Endodermal cell (in vitro differentiated cells): ENCODE measurements at regions not wholly inside any gene's neighbourhood (a gene's known extent, or its start where the extent isn't known, plus 50 kb on each side); places are given as distances from the start of the nearest gene placed in this dataset.
A peak's percentile ranks its signal among the peaks of the same experiment; 100 is the strongest.

Source experiments
- DNase-seq: peaks from one replicate; pipeline ENCODE4 v3.0.0-alpha.2; 2017
- H3K27ac ChIP-seq: 2 replicates; pipeline ENCODE4 v1.5.1; 2013; ENCODE audit warnings: mild to moderate bottlenecking, low read depth, low read length, moderate library complexity
- H3K27me3 ChIP-seq: 2 replicates; pipeline ENCODE4 v1.6.1; 2013; ENCODE audit warnings: mild to moderate bottlenecking, low read length, moderate library complexity; ENCODE audit not compliant: insufficient read depth, control insufficient read depth, poor library complexity, severe bottlenecking
- H3K36me3 ChIP-seq: 2 replicates; pipeline ENCODE4 v1.7.0; 2013; ENCODE audit warnings: mild to moderate bottlenecking, low read length, moderate library complexity; ENCODE audit not compliant: control insufficient read depth, insufficient read depth
- H3K4me1 ChIP-seq: one replicate; pipeline ENCODE4 v1.7.0; 2013; ENCODE audit warnings: low read length; ENCODE audit not compliant: control insufficient read depth, insufficient read depth
- H3K4me3 ChIP-seq: 2 replicates; pipeline ENCODE4 v1.5.1; 2013; ENCODE audit warnings: mild to moderate bottlenecking, low read length, moderate library complexity
- H3K9ac ChIP-seq: 2 replicates; pipeline ENCODE4 v1.6.1; 2013; ENCODE audit warnings: mild to moderate bottlenecking, low read length, moderate library complexity; ENCODE audit not compliant: poor library complexity, severe bottlenecking; ENCODE audit errors: extremely low read depth
- H3K9me3 ChIP-seq: 2 replicates; pipeline ENCODE4 v1.6.1; 2013; ENCODE audit warnings: mild to moderate bottlenecking, low read length, moderate library complexity; ENCODE audit not compliant: control insufficient read depth
- H3K27ac Mint-ChIP-seq: 2 replicates; pipeline ENCODE4 v1.8.0; 2020; ENCODE audit warnings: mixed read lengths
- H3K27me3 Mint-ChIP-seq: 2 replicates; pipeline ENCODE4 v1.8.0; 2021; ENCODE audit warnings: mild to moderate bottlenecking, mixed read lengths; ENCODE audit not compliant: insufficient read depth
- H3K36me3 Mint-ChIP-seq: 2 replicates; pipeline ENCODE4 v1.8.0; 2020; ENCODE audit warnings: low read depth, mixed read lengths
- H3K4me1 Mint-ChIP-seq: 2 replicates; pipeline ENCODE4 v1.8.0; 2020; ENCODE audit warnings: mixed read lengths
- H3K4me3 Mint-ChIP-seq: 2 replicates; pipeline ENCODE4 v1.8.0; 2020; ENCODE audit warnings: mild to moderate bottlenecking, moderate library complexity, mixed read lengths
- H3K9me3 Mint-ChIP-seq: 2 replicates; pipeline ENCODE4 v1.8.0; 2020; ENCODE audit warnings: mild to moderate bottlenecking, mixed read lengths
- CTCF ChIP-seq: fragments of 200-600 bp; sonication (generic); conservative IDR thresholded peaks from 2 replicates; pipeline ENCODE4 v1.5.0; 2021; ENCODE audit warnings: antibody characterized with exemption, mild to moderate bottlenecking
- WGBS, 2 experiments: methylation state at CpG; one replicate each; pipeline versions ENCODE4 v1.1.5 to v1.1.7; 2013; ENCODE audit warnings: missing lambda C conversion rate in 2 of 2, mixed read lengths in 1 of 2; ENCODE audit not compliant: insufficient coverage in 1 of 2, insufficient read length in 1 of 2; 5-methylcytosine and 5-hydroxymethylcytosine counted together

GRCh38 chr5:98258939-98259338, 514.5 kb upstream of the RGMB start:
- Mint-ChIP-seq H3K27ac (no peak overlapping the region), H3K4me3 (no peak overlapping the region), H3K27me3 (no peaks in the 10 kb centered on the region), H3K9me3 (peaks cover 5% of the 10 kb centered on the region), H3K4me1 (peaks cover 5% of the 10 kb centered on the region), H3K36me3 (peaks cover 37% of the 10 kb centered on the region)
- Histone ChIP-seq H3K27me3 (no peaks in the 10 kb centered on the region), H3K9ac (no peak overlapping the region), H3K27ac (no peak overlapping the region), H3K4me1 (no peaks in the 10 kb centered on the region), H3K36me3 (peaks cover 4% of the 10 kb centered on the region), H3K4me3 (no peak overlapping the region), H3K9me3 (no peaks in the 10 kb centered on the region)
- no peak for TF ChIP-seq CTCF
- WGBS, 2 experiments = 98 to 100% methylated on average over 2 to 3 of the region's 3 CpGs
- DNase-seq = no peak

- H3K4me3 ChIP-seq = no peak overlapping the region
- Mint-ChIP-seq H3K36me3 (peaks cover 37% of the 10 kb centered on the region), H3K27ac (no peak overlapping the region), H3K27me3 (no peaks in the 10 kb centered on the region), H3K9me3 (peaks cover 5% of the 10 kb centered on the region), H3K4me1 (peaks cover 5% of the 10 kb centered on the region), H3K4me3 (no peak overlapping the region)
- no peaks in the 10 kb centered on the region for H3K27me3 ChIP-seq
- no peak overlapping the region for H3K27ac ChIP-seq
- DNase-seq = peak; percentile 28
- H3K9ac ChIP-seq = no peak overlapping the region
- no peaks in the 10 kb centered on the region for H3K4me1 ChIP-seq
- H3K9me3 ChIP-seq = no peaks in the 10 kb centered on the region
- WGBS, 2 experiments = 87 to 94% methylated on average over 2 to 3 of the region's 3 CpGs
- peaks cover 4% of the 10 kb centered on the region for H3K36me3 ChIP-seq
- TF ChIP-seq CTCF = no peak
Measured at GRCh38 chr5:98259595-98259994, 513.9 kb upstream of the RGMB start.

GRCh38 chr5:98263084-98263483, 510.4 kb upstream of the RGMB start:
- Histone ChIP-seq H3K36me3 (peaks cover 13% of the 10 kb centered on the region), H3K27me3 (no peaks in the 10 kb centered on the region), H3K9ac (no peak overlapping the region), H3K4me3 (no peak overlapping the region), H3K27ac (no peak overlapping the region), H3K9me3 (no peaks in the 10 kb centered on the region), H3K4me1 (no peaks in the 10 kb centered on the region)
- no peaks in the 10 kb centered on the region for H3K27me3 Mint-ChIP-seq
- peaks cover 2% of the 10 kb centered on the region for H3K9me3 Mint-ChIP-seq
- H3K36me3 Mint-ChIP-seq = peaks cover 42% of the 10 kb centered on the region
- no peak overlapping the region for H3K4me3 Mint-ChIP-seq
- no peak for TF ChIP-seq CTCF
- H3K4me1 Mint-ChIP-seq = peaks cover 8% of the 10 kb centered on the region
- DNase-seq = no peak
- WGBS, 2 experiments = 83 to 100% methylated on average over 1 to 2 of the region's 2 CpGs
- H3K27ac Mint-ChIP-seq = no peak overlapping the region
